ENCODE measurements at regions not wholly inside any gene's neighbourhood (a gene's known extent, or its start where the extent isn't known, plus 50 kb on each side); places are given as distances from the start of the nearest gene placed in this dataset.
"Not testable (repeated sequence)": the region's sequence is repeated elsewhere in the genome, so short reads cannot be mapped to it uniquely, and the experiment has no call there.

GRCh38 chr12:76971216-76971879, 92.5 kb upstream of the CSRP2 start:
- ATAC-seq; DNase-seq (ENCODE audit: missing footprints); intact Hi-C loops (cut with DNase I): not testable (repeated sequence)

GRCh38 chr12:76967181-76967885, 88.5 kb upstream of the CSRP2 start:
- no peak for ATAC-seq
- intact Hi-C loops (cut with DNase I), result no loop called here

GRCh38 chr12:76964784-76965571, 86.2 kb upstream of the CSRP2 start:
- ATAC-seq, result no peak
- no peak for DNase-seq (ENCODE audit: missing footprints)
- intact Hi-C loops (cut with DNase I), result no loop called here

More at GRCh38 chr12:76967181-76967885, 88.5 kb upstream of the CSRP2 start:
- DNase-seq (ENCODE audit: missing footprints), result no peak

GRCh38 chr12:76962099-76962498, 83.3 kb upstream of the CSRP2 start:
- intact Hi-C loops (cut with DNase I), result no loop called here
- no peak for DNase-seq (ENCODE audit: missing footprints)
- ATAC-seq, result no peak

- no peak for ATAC-seq
- intact Hi-C loops (cut with DNase I), result no loop called here
- no peak for DNase-seq (ENCODE audit: missing footprints)
Measured at GRCh38 chr12:76957301-76957700, 78.5 kb upstream of the CSRP2 start.

- DNase-seq (ENCODE audit: missing footprints) (no peak), ATAC-seq (no peak)
- intact Hi-C loops (cut with DNase I), result no loop called here
Measured at GRCh38 chr12:76952995-76953394, 74.2 kb upstream of the CSRP2 start.

- intact Hi-C loops (cut with DNase I), result no loop called here
- DNase-seq (ENCODE audit: missing footprints), result no peak
- ATAC-seq, result no peak
Measured at GRCh38 chr12:76948879-76949278, 70.1 kb upstream of the CSRP2 start.

GRCh38 chr12:76947304-76947703, 68.5 kb upstream of the CSRP2 start:
- DNase-seq (ENCODE audit: missing footprints) (no peak), ATAC-seq (no peak)
- intact Hi-C loops (cut with DNase I), result no loop called here

GRCh38 chr12:76946446-76946845, 67.6 kb upstream of the CSRP2 start:
- DNase-seq (ENCODE audit: missing footprints) (no peak), ATAC-seq (no peak)
- intact Hi-C loops (cut with DNase I), result no loop called here

- ATAC-seq, result no peak
- no peak for DNase-seq (ENCODE audit: missing footprints)
- intact Hi-C loops (cut with DNase I), result no loop called here
Measured at GRCh38 chr12:76945867-76946266, 67.0 kb upstream of the CSRP2 start.

GRCh38 chr12:76944892-76945291, 66.1 kb upstream of the CSRP2 start:
- DNase-seq (ENCODE audit: missing footprints) (no peak), ATAC-seq (no peak)
- intact Hi-C loops (cut with DNase I), result no loop called here

GRCh38 chr12:76943008-76943407, 64.2 kb upstream of the CSRP2 start:
- ATAC-seq (no peak), DNase-seq (ENCODE audit: missing footprints) (no peak)
- intact Hi-C loops (cut with DNase I), result no loop called here

- DNase-seq (ENCODE audit: missing footprints) (no peak), ATAC-seq (no peak)
- intact Hi-C loops (cut with DNase I), result no loop called here
Measured at GRCh38 chr12:76942267-76942666, 63.4 kb upstream of the CSRP2 start.

GRCh38 chr12:76940671-76941445, 62.0 kb upstream of the CSRP2 start:
- no peak for ATAC-seq

GRCh38 chr12:76939701-76940100, 60.9 kb upstream of the CSRP2 start:
- intact Hi-C loops (cut with DNase I), result no loop called here
- ATAC-seq (no peak), DNase-seq (ENCODE audit: missing footprints) (no peak)

More at GRCh38 chr12:76940671-76941445, 62.0 kb upstream of the CSRP2 start:
- no peak for DNase-seq (ENCODE audit: missing footprints)
- intact Hi-C loops (cut with DNase I), result no loop called here

GRCh38 chr12:76936275-76937193, 57.7 kb upstream of the CSRP2 start:
- ATAC-seq (no peak), DNase-seq (ENCODE audit: missing footprints) (peak; percentile 34)
- intact Hi-C loops (cut with DNase I), result no loop called here

- DNase-seq (ENCODE audit: missing footprints); ATAC-seq; intact Hi-C loops (cut with DNase I): not testable (repeated sequence)
Measured at GRCh38 chr12:76933392-76933791, 54.6 kb upstream of the CSRP2 start.

- intact Hi-C loops (cut with DNase I), result loop anchor here (5.0 kb wide), 1 partner anchor 307 kb away; no protein-coding TSS in a partner anchor
- DNase-seq (ENCODE audit: missing footprints), result no peak
- ATAC-seq, result no peak
Measured at GRCh38 chr12:76929499-76929898, 50.7 kb upstream of the CSRP2 start.

Measured in Right ventricle myocardium inferior (tissue), 1 donor.